Chondrocyte (in vitro differentiated cells): ENCODE measurements at regions not wholly inside any gene's neighbourhood (a gene's known extent, or its start where the extent isn't known, plus 50 kb on each side); places are given as distances from the start of the nearest gene placed in this dataset.

Experiments
- DNase-seq: peaks from one replicate; pipeline ENCODE4 v3.0.0; 2021; ENCODE audit warnings: mixed read lengths, low spot score
- H3K27ac Mint-ChIP-seq: one replicate; pipeline ENCODE4 v1.8.0; 2021; ENCODE audit warnings: mild to moderate bottlenecking, moderate library complexity, mixed read lengths; ENCODE audit not compliant: unreplicated experiment
- H3K27me3 Mint-ChIP-seq: 2 replicates; pipeline ENCODE4 v1.8.0; 2021; ENCODE audit warnings: low read depth, mixed read lengths
- H3K36me3 Mint-ChIP-seq: 2 replicates; pipeline ENCODE4 v1.8.0; 2021; ENCODE audit warnings: low read depth, mixed read lengths
- H3K4me1 Mint-ChIP-seq: 2 replicates; pipeline ENCODE4 v1.8.0; 2021; ENCODE audit warnings: low read depth, mild to moderate bottlenecking, mixed read lengths
- H3K4me3 Mint-ChIP-seq: one replicate; pipeline ENCODE4 v1.8.0; 2021; ENCODE audit warnings: mild to moderate bottlenecking, moderate library complexity, mixed read lengths; ENCODE audit not compliant: unreplicated experiment
- H3K9me3 Mint-ChIP-seq: 2 replicates; pipeline ENCODE4 v1.8.0; 2021; ENCODE audit warnings: low read depth, mixed read lengths
- TF ChIP-seq, protein P1 (sequence below): fragments of 200-600 bp; sonication (generic); IDR thresholded peaks from 2 replicates; pipeline ENCODE4 v1.5.0; 2021; ENCODE audit warnings: antibody characterized with exemption, mild to moderate bottlenecking, moderate library complexity

DNA sequence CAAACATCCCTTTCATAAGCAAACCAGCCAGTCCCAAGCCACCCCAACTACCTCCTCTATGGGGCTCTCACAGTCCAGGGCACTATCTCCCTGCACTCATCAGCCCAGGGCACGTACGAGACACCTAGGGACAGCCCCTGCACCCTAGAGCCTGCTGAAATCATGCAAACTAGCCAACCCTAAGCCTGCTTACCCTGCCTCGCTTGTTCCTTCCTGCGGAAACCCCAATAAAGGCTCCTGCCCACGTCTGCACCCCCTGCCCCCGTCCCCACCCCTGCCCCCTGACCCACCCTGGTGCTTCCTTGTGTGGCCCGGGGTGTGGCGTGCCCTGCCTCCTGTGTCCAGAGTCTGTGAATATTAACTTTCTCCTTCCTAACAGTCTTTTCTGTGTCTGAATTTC, 135.9 kb downstream of the GADD45G start:
- Mint-ChIP-seq H3K4me3 (no peak overlapping the region), H3K9me3 (peaks cover 4% of the 10 kb centered on the region), H3K4me1 (no peaks in the 10 kb centered on the region), H3K27me3 (peaks cover 18% of the 10 kb centered on the region), H3K27ac (no peak overlapping the region), H3K36me3 (no peaks in the 10 kb centered on the region)
- TF ChIP-seq, protein P1, sequence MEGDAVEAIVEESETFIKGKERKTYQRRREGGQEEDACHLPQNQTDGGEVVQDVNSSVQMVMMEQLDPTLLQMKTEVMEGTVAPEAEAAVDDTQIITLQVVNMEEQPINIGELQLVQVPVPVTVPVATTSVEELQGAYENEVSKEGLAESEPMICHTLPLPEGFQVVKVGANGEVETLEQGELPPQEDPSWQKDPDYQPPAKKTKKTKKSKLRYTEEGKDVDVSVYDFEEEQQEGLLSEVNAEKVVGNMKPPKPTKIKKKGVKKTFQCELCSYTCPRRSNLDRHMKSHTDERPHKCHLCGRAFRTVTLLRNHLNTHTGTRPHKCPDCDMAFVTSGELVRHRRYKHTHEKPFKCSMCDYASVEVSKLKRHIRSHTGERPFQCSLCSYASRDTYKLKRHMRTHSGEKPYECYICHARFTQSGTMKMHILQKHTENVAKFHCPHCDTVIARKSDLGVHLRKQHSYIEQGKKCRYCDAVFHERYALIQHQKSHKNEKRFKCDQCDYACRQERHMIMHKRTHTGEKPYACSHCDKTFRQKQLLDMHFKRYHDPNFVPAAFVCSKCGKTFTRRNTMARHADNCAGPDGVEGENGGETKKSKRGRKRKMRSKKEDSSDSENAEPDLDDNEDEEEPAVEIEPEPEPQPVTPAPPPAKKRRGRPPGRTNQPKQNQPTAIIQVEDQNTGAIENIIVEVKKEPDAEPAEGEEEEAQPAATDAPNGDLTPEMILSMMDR, result no peak
- DNase-seq, result no peak

GRCh38 chr9:89742660-89743059, 137.8 kb downstream of the GADD45G start:
- H3K4me1 Mint-ChIP-seq, result peaks cover 9% of the 10 kb centered on the region
- no peak for DNase-seq
- peaks cover 5% of the 10 kb centered on the region for H3K9me3 Mint-ChIP-seq
- no peak overlapping the region for H3K4me3 Mint-ChIP-seq
- TF ChIP-seq, protein P1, result no peak
- H3K27ac Mint-ChIP-seq, result no peak overlapping the region
- no peaks in the 10 kb centered on the region for H3K36me3 Mint-ChIP-seq
- peaks cover 15% of the 10 kb centered on the region for H3K27me3 Mint-ChIP-seq

- no peak for DNase-seq
- peaks cover 15% of the 10 kb centered on the region for H3K27me3 Mint-ChIP-seq
- H3K9me3 Mint-ChIP-seq, result peaks cover 5% of the 10 kb centered on the region
- no peaks in the 10 kb centered on the region for H3K36me3 Mint-ChIP-seq
- H3K4me1 Mint-ChIP-seq, result peaks cover 9% of the 10 kb centered on the region
- TF ChIP-seq, protein P1, result no peak
- H3K27ac Mint-ChIP-seq, result no peak overlapping the region
- H3K4me3 Mint-ChIP-seq, result no peak overlapping the region
Measured at GRCh38 chr9:89743216-89743572, 138.4 kb downstream of the GADD45G start.

GRCh38 chr9:89743573-89744254, 138.9 kb downstream of the GADD45G start:
- TF ChIP-seq, protein P1, result no peak
- H3K4me3 Mint-ChIP-seq, result no peak overlapping the region
- peaks cover 11% of the 10 kb centered on the region for H3K27me3 Mint-ChIP-seq
- H3K4me1 Mint-ChIP-seq, result peaks cover 9% of the 10 kb centered on the region
- peaks cover 5% of the 10 kb centered on the region for H3K9me3 Mint-ChIP-seq
- no peaks in the 10 kb centered on the region for H3K36me3 Mint-ChIP-seq
- no peak for DNase-seq
- H3K27ac Mint-ChIP-seq, result no peak overlapping the region

GRCh38 chr9:89744255-89744648, 139.4 kb downstream of the GADD45G start:
- Mint-ChIP-seq H3K27ac (no peak overlapping the region), H3K36me3 (no peaks in the 10 kb centered on the region), H3K4me1 (peaks cover 9% of the 10 kb centered on the region), H3K27me3 (peaks cover 6% of the 10 kb centered on the region), H3K9me3 (peaks cover 5% of the 10 kb centered on the region), H3K4me3 (no peak overlapping the region)
- TF ChIP-seq, protein P1, result no peak
- DNase-seq, result no peak
